ENCODE measurements at regions not wholly inside any gene's neighbourhood (a gene's known extent, or its start where the extent isn't known, plus 50 kb on each side); places are given as distances from the start of the nearest gene placed in this dataset.

DNA sequence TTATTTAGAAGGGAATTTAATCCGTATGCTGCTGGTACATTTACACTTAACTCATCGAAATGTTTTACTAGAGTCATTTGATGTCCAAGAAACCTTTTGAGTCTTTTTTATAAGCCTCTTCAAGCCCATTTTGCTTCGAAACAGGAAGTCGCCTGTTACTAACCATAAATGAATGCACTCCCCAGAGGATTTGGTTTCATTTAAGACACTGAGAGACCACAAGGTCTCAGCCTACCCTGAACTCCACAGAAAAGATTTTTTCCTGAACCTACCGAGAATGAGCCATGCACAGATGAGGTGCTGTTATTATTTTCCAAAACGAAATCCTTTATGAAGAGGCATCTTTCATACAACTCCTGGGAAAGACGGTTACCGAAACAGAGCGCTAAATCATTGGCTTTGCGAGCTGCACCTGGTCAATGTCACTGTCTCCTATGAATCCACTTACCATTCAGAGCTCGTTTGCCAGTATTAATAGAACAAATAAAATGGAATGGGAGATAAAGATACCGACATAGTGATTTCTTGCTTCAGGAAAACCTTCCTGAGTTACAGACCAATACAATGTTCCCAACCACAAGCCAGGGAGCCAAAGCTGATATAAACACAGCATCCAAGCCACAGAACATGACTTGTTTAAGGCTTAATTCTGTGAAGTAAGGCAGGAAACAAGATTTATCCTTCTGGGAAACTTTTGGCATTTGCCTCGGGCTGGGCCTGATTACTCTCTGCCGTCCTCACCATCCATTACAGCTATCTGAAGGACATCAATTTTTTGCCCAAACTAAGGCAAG is 382.1 kb downstream of the OSR1 start:
- TF ChIP-seq POLR2A (IDR thresholded peaks at IDR 0.05) (no peak), POLR2AphosphoS5 (IDR thresholded peaks at IDR 0.05) (no peak)
- TF ChIP-seq, protein P1, sequence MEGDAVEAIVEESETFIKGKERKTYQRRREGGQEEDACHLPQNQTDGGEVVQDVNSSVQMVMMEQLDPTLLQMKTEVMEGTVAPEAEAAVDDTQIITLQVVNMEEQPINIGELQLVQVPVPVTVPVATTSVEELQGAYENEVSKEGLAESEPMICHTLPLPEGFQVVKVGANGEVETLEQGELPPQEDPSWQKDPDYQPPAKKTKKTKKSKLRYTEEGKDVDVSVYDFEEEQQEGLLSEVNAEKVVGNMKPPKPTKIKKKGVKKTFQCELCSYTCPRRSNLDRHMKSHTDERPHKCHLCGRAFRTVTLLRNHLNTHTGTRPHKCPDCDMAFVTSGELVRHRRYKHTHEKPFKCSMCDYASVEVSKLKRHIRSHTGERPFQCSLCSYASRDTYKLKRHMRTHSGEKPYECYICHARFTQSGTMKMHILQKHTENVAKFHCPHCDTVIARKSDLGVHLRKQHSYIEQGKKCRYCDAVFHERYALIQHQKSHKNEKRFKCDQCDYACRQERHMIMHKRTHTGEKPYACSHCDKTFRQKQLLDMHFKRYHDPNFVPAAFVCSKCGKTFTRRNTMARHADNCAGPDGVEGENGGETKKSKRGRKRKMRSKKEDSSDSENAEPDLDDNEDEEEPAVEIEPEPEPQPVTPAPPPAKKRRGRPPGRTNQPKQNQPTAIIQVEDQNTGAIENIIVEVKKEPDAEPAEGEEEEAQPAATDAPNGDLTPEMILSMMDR (IDR thresholded peaks at IDR 0.05) = no peak

Data from suprapubic skin (tissue), 4 donors.